ENCODE measurements at regions not wholly inside any gene's neighbourhood (a gene's known extent, or its start where the extent isn't known, plus 50 kb on each side); places are given as distances from the start of the nearest gene placed in this dataset.

DNA sequence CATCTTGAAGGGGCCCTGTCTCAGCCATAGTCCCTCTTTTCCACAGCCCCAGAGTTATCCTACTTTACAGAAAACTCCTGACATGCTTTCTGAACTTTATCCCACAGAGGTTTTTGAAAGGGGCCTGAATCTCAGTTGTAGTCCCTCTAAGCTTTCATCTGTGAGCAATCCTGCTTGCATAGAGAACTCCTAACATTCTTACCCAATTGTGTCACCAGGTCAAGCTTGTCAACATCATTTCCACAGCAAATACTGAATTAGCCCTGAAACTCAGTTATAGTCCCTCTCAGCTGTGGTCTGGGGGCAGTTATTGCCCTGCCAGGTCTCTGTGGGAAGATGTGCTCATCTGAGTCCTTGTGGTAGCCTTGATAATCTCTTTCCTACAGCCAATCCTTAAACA lies 2190.3 kb upstream of the PCDH20 start:
- TF ChIP-seq GATA1 (IDR thresholded peaks at IDR 0.05; ENCODE audit: low read depth, low read length) (no peak), POLR2A (IDR thresholded peaks at IDR 0.05; ENCODE audit: low read length) (no peak)
- no peak for DNase-seq

DNA sequence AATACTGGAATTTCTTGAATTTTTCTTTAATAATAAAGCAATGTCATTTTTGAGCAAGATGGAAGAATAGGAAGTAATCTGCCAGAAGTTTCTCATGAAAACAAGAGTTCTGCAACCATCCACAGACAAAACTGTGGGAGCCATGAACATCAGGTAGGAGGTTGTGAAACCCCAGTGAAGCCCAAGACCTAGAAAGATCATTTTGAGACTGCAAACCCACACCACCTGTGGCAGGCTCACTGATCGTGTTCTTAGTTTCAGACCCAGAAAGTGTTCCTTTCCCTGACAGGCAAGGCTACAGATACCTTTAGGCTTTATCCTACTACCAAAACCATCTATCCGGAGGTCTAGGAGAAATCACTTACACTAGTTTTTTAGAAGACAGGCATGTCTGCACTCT lies 2189.8 kb upstream of the PCDH20 start:
- DNase-seq: no peak
- TF ChIP-seq POLR2A (IDR thresholded peaks at IDR 0.05; ENCODE audit: low read length): no peak
- no peak for TF ChIP-seq GATA1 (IDR thresholded peaks at IDR 0.05; ENCODE audit: low read depth, low read length)

DNA sequence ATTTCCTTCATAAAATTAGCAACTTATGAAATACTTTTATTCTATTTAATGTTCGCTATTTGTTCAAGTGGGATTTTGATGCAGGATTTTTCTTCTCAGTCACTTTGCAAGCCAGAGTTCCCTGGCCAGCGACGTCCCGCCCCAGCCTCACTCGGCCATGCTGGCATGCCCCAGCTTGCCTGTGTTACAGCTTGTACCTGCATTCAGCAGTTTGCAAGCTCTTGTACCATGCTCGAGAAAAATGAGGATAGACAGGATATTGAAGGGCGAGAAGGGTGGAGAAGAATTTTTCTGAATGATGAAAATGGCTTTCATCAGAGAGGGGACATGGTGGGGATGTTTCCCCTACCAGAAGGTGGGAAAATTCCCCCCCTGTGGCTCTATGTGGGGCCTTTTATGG lies 2180.2 kb upstream of the PCDH20 start:
- TF ChIP-seq POLR2A (IDR thresholded peaks at IDR 0.05; ENCODE audit: low read length) (no peak), GATA1 (IDR thresholded peaks at IDR 0.05; ENCODE audit: low read depth, low read length) (no peak)
- no peak for DNase-seq

DNA sequence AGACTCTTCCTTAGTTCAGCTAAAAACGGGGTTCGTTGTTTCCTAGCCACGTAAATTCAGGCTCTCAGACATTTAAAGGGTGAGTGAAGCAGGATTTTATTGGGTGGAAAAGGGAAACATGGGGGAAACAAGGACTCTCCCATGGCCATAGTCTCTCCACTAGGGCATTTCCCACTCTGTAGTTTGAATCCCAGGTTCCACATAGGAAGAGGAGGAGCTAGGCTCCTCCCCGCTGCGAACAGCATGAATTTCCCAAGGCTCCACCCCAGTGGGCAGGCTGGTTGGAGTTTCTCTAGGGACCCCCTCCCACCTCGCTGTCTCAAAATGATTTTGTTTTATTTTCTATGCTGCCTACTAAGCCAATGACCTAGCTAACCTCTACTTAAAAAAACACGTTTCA lies 2170.8 kb upstream of the PCDH20 start:
- DNase-seq: no peak
- no peak for TF ChIP-seq GATA1 (IDR thresholded peaks at IDR 0.05; ENCODE audit: low read depth, low read length)
- TF ChIP-seq POLR2A (IDR thresholded peaks at IDR 0.05; ENCODE audit: low read length): no peak

DNA sequence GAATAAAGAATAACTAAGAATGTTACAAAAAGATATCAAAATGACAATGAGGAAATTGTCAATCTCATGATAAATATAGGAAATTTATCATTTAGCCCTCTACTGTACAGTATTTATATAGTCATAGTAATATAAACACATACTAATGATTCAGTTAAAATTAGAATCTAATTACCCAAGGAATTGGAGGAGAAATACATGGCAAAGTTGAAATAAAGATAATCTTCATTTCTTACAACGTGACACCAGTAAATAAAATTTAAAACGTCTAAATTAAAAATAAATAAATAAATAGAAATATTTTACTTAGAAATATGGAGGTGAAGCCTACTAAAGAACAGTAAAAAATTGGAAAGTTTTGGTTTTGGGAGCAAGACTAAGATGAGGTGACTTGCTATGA lies 2163.1 kb upstream of the PCDH20 start:
- no peak for TF ChIP-seq GATA1 (IDR thresholded peaks at IDR 0.05; ENCODE audit: low read depth, low read length)
- DNase-seq: no peak

DNA sequence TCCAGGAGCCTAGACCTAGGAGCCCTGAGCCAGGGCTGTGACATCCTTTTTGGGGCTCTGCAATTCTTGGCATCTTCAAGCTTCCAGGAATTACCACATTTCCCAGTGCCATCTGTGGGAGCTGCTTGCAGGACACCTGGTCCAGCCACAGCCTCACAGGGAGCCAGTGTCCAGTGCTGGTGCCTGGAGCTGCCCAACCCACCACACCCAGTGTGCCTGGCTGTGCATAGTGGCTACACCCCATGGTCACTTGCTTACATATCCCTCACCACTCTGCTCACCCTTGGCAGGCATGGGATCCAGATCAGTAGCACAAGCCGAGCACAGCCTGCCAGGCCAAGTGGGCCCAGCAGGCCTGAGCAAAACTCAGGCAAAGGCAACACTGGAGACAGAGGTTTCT lies 2151.4 kb upstream of the PCDH20 start:
- DNase-seq: no peak
- TF ChIP-seq GATA1 (IDR thresholded peaks at IDR 0.05; ENCODE audit: low read depth, low read length): no peak
- TF ChIP-seq POLR2A (IDR thresholded peaks at IDR 0.05; ENCODE audit: low read length): no peak

DNA sequence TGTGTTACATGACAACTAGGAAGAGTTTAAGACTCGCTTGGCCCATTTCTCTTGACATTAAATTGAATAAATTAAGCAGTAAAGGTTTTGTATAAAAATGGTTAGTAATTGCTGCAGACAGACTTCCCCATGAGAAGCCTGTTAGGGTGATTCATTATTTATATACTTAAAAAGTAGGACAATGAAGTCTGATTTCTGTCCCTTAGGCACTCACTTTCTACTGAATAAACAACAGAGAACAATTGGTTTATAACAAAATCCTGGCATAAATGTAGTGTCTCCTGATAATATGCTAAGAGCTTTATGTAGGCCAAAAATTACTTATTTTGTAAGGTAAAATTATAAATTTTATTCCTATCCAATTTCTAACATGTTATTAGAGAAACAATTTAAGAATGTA lies 2138.5 kb upstream of the PCDH20 start:
- TF ChIP-seq POLR2A (IDR thresholded peaks at IDR 0.05; ENCODE audit: low read length) (no peak), GATA1 (IDR thresholded peaks at IDR 0.05; ENCODE audit: low read depth, low read length) (no peak)
- no peak for DNase-seq

DNA sequence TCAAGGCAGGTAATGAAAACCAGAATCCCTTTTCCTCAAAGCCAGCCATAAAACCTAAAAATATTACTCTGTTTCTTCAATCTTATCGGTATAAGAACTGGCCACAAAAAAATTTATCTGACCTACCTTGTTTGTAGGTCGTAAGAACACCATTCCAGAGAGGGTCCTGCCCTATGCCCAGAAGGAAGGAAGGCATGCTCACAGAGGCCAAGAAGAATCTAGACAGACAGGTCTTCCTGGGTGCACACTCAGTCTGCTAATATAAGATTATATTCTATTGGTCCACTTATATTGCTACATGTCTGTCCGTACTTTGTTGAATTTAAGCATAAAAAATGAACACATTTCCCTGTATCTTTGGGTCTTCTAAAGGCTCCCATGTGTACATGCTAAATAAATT lies 2136.1 kb upstream of the PCDH20 start:
- TF ChIP-seq POLR2A (IDR thresholded peaks at IDR 0.05; ENCODE audit: low read length) (no peak), GATA1 (IDR thresholded peaks at IDR 0.05; ENCODE audit: low read depth, low read length) (no peak)
- no peak for DNase-seq

DNA sequence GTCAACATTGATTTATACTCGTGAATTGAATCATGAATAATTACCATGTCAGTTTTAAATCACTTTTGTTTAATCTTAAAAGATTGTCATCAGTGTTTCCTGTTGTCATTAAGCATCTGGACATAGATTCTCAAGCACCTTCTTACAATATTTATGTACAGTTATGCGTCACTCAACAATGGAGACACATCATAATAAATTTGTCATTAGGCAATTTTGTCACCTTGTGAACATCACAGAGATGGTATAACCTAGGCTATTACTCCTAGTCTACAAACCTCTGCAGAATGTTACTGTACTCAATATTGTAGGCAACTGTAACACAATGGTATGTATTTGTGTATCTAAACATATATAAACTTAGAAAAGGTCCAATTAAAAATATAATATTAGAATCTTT lies 2130.9 kb upstream of the PCDH20 start:
- TF ChIP-seq GATA1 (IDR thresholded peaks at IDR 0.05; ENCODE audit: low read depth, low read length) (no peak), POLR2A (IDR thresholded peaks at IDR 0.05; ENCODE audit: low read length) (no peak)
- no peak for DNase-seq

DNA sequence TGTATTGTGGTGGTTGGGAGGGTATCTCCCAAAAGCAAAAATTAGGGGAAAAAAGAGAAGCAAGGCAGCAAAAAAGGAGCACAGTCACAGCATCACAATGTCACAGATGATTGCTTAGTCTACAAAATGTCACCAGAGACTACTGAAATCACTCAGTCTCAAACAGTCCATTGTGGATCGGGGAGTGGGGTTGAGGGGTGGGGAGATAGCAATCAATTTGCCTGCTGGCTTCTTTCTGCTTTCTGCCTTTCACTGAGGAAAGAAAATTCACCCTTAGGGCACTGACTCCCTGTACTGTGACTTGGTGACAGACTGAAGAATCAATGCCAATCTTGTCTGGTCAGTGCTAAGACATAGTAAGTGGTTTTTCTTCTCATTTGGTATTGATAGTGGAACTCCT lies 2127.1 kb upstream of the PCDH20 start:
- DNase-seq: no peak
- no peak for TF ChIP-seq GATA1 (IDR thresholded peaks at IDR 0.05; ENCODE audit: low read depth, low read length)
- no peak for TF ChIP-seq POLR2A (IDR thresholded peaks at IDR 0.05; ENCODE audit: low read length)

DNA sequence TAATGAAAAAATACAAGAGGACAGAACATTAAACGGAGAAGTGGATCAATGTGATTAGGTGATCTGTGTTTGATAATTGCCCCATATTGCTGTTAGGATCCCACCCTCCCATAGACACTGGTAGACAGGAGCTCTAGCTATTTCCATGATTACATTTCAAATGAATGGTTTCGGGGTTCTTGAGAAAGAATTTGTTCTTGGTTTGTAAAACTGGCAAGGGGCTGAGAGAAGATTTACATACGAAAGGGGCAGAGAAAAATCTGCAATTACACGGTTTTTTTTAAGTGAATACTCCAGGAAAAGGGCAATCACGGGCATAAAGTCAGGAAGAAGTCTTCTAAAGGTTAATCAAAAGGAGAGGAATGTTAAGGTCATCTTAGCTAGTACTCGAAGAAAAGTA lies 2125.7 kb upstream of the PCDH20 start:
- no peak for DNase-seq
- TF ChIP-seq GATA1 (IDR thresholded peaks at IDR 0.05; ENCODE audit: low read depth, low read length) (no peak), POLR2A (IDR thresholded peaks at IDR 0.05; ENCODE audit: low read length) (no peak)

DNA sequence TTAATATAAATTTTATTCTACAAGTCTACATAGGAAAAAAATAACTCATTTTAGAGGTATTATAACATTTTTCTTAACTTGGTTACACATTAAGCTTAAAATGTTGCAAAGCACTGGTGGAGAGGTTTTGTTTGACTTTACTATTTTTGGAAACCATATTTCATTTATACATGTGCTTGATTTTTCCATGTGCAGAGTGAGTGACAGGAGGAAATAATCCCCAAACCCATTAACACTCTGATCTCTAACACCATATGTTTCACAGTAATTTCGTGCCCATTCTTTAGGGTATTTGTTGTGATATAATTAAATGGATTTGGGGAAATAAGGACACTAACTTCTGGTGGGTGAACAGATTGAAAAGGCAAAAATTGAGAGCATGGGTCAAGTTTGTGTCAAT lies 2124.4 kb upstream of the PCDH20 start:
- no peak for TF ChIP-seq POLR2A (IDR thresholded peaks at IDR 0.05; ENCODE audit: low read length)
- no peak for TF ChIP-seq GATA1 (IDR thresholded peaks at IDR 0.05; ENCODE audit: low read depth, low read length)
- DNase-seq: no peak

DNA sequence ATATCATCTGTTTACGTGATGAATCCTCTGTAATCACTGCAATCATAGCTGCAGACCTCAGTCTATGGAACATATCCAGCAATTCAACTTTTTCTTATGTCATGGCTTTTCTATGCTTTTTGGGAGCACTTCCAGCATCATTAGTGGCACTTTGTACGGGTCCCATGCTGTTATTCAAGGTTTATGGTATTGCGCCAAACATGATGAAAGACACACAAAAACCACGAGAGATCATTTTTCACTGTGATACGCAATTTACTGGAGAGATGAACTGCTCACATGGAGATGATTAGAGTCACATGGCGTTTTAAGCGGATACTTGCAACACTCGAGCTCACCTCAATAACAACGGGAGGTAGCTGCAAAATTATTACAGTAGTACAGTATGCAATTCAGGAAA lies 2101.7 kb upstream of the PCDH20 start:
- DNase-seq: no peak
- TF ChIP-seq GATA1 (IDR thresholded peaks at IDR 0.05; ENCODE audit: low read depth, low read length) (no peak), POLR2A (IDR thresholded peaks at IDR 0.05; ENCODE audit: low read length) (no peak)

DNA sequence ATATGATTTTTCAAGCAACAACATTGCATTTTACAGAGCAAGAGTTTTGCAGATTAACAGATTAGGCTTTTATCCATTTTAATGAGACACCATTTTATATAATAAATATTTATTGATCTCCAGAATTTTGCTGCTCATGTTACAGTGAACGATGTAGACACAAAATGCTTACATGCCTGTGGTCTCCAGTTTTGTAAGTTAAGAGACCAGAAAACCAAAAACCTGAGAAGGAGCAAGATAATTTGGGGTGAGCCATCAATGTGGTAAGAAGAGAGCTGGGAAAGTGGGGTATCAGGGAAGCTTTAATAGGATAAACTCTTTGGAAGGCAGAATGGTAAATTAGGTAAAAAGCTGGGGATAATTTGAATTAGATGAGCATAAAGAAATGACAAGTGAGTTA lies 2100.5 kb upstream of the PCDH20 start:
- TF ChIP-seq GATA1 (IDR thresholded peaks at IDR 0.05; ENCODE audit: low read depth, low read length) (no peak), POLR2A (IDR thresholded peaks at IDR 0.05; ENCODE audit: low read length) (no peak)
- no peak for DNase-seq

DNA sequence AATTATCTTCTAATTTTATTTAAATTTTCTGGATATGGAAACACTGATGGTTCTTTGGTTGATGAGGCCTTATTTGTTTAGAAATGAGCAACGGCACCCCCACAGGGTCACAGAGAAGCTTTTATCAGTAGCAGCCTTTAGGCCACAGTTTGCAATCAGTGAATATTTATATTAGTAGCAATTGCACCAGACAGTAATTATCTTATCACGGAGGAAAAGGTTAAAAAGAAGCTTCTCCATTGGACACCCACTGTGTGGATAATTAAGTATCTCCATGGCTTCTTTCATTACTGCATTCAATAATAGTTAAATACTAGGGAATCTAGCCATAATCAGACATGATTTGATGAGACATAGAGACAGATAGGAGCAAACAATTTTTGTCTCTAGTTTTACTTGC lies 2099.2 kb upstream of the PCDH20 start:
- no peak for TF ChIP-seq GATA1 (IDR thresholded peaks at IDR 0.05; ENCODE audit: low read depth, low read length)
- TF ChIP-seq POLR2A (IDR thresholded peaks at IDR 0.05; ENCODE audit: low read length): no peak
- no peak for DNase-seq

DNA sequence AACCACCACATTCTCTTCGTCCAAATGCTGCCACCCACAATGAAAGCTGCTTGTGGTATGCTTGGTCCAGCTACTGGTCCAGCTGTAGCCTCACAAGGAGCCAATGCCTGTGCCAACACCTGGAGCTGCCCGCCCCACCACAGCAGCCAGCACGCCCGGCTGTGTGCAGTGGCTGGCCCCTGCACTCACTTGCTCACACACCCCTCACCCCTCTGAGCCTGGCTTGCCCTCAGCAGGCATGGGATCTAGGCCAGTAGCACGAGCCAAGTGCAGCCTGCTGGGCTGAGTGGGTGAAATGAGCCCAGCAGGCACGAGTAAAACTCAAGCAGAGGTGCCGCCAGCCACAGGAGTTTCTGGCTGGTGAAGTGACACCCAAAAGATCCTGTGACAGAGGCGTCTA lies 2096.4 kb upstream of the PCDH20 start:
- TF ChIP-seq GATA1 (IDR thresholded peaks at IDR 0.05; ENCODE audit: low read depth, low read length): no peak
- no peak for TF ChIP-seq POLR2A (IDR thresholded peaks at IDR 0.05; ENCODE audit: low read length)

More for the DNA sequence above, 2096.4 kb upstream of the PCDH20 start:
- DNase-seq: no peak
